Mesendoderm (in vitro differentiated cells): ENCODE measurements at regions not wholly inside any gene's neighbourhood (a gene's known extent, or its start where the extent isn't known, plus 50 kb on each side); places are given as distances from the start of the nearest gene placed in this dataset.

ENCODE experiments used
- DNase-seq: peaks from one replicate; pipeline ENCODE4 v3.0.0; 2013
- H2AK5ac ChIP-seq: 2 replicates; pipeline ENCODE4 v1.6.1; 2013; ENCODE audit warnings: low read length, inconsistent platforms
- H2BK120ac ChIP-seq: 2 replicates; pipeline ENCODE4 v1.6.1; 2013; ENCODE audit warnings: low read depth, mild to moderate bottlenecking, low read length, moderate library complexity, mixed read lengths
- H2BK15ac ChIP-seq: replicated peaks from 2 replicates; pipeline ENCODE4 v1.6.1; 2013; ENCODE audit warnings: low read depth, mild to moderate bottlenecking, moderate library complexity
- H2BK5ac ChIP-seq: 2 replicates; pipeline ENCODE4 v1.6.1; 2013; ENCODE audit warnings: low read length, inconsistent platforms
- H3K18ac ChIP-seq: 2 replicates; pipeline ENCODE4 v1.6.1; 2013; ENCODE audit warnings: mild to moderate bottlenecking, low read length, mixed read lengths
- H3K23ac ChIP-seq: one replicate; pipeline ENCODE4 v1.6.1; 2013; ENCODE audit warnings: low read length
- H3K27ac ChIP-seq: 2 replicates; pipeline ENCODE4 v1.5.1; 2013; ENCODE audit warnings: low read depth, mild to moderate bottlenecking, inconsistent platforms, low read length, moderate library complexity
- H3K27me3 ChIP-seq: 2 replicates; pipeline ENCODE4 v1.6.1; 2013; ENCODE audit warnings: low read length, control low read depth, mild to moderate bottlenecking, inconsistent platforms; ENCODE audit not compliant: insufficient read depth, poor library complexity
- H3K36me3 ChIP-seq: 2 replicates; pipeline ENCODE4 v1.6.1; 2013; ENCODE audit warnings: low read length, inconsistent platforms; ENCODE audit not compliant: control insufficient read depth, insufficient read depth
- H3K4ac ChIP-seq: one replicate; pipeline ENCODE4 v1.6.1; 2013; ENCODE audit warnings: low read depth, mild to moderate bottlenecking, low read length, moderate library complexity
- H3K4me1 ChIP-seq: 2 replicates; pipeline ENCODE4 v1.6.1; 2013; ENCODE audit warnings: low read depth, low read length, inconsistent platforms; ENCODE audit not compliant: control insufficient read depth
- H3K4me2 ChIP-seq: 2 replicates; pipeline ENCODE4 v1.6.1; 2013; ENCODE audit warnings: low read length
- H3K4me3 ChIP-seq: 2 replicates; pipeline ENCODE4 v1.5.1; 2013; ENCODE audit warnings: mild to moderate bottlenecking, low read length
- H3K56ac ChIP-seq: one replicate; pipeline ENCODE4 v1.6.1; 2013; ENCODE audit warnings: low read length
- H3K79me1 ChIP-seq: 2 replicates; pipeline ENCODE4 v1.6.1; 2013; ENCODE audit warnings: low read length, inconsistent platforms
- H3K79me2 ChIP-seq: 2 replicates; pipeline ENCODE4 v1.6.1; 2013; ENCODE audit warnings: mild to moderate bottlenecking, low read length; ENCODE audit not compliant: control insufficient read depth, insufficient read depth
- H3K9ac ChIP-seq: 2 replicates; pipeline ENCODE4 v1.6.1; 2013; ENCODE audit warnings: low read length, inconsistent platforms
- H4K5ac ChIP-seq: one replicate; pipeline ENCODE4 v1.6.1; 2013; ENCODE audit warnings: low read length
- H4K8ac ChIP-seq: one replicate; pipeline ENCODE4 v1.6.1; 2013; ENCODE audit warnings: low read depth, mild to moderate bottlenecking, control low read depth, low read length, moderate library complexity
- WGBS: extraction: QIAGEN DNeasy Blood & Tissue Kit; methylation state at CpG from one replicate; pipeline ENCODE4 v1.1.7; 2013; ENCODE audit warnings: low lambda C conversion rate, missing lambda C conversion rate; ENCODE audit not compliant: insufficient coverage; ENCODE audit errors: extremely low coverage; 5-methylcytosine and 5-hydroxymethylcytosine counted together

GRCh38 chr11:92663539-92663938, 305.9 kb upstream of the MTNR1B start:
- no peaks in the 10 kb centered on the region for H3K79me2 ChIP-seq

GRCh38 chr11:92667486-92668152, 301.8 kb upstream of the MTNR1B start:
- Histone ChIP-seq H3K18ac (no peak overlapping the region), H4K5ac (no peak overlapping the region), H3K79me2 (no peaks in the 10 kb centered on the region), H3K4me2 (no peak overlapping the region), H2BK120ac (no peak overlapping the region), H4K8ac (no peak overlapping the region), H3K4me3 (no peak overlapping the region), H2BK15ac (no peak overlapping the region), H3K79me1 (no peaks in the 10 kb centered on the region), H3K9ac (no peak overlapping the region), H3K4ac (no peak overlapping the region), H2BK5ac (no peak overlapping the region), H3K27ac (no peak overlapping the region), H3K27me3 (no peaks in the 10 kb centered on the region), H3K36me3 (no peaks in the 10 kb centered on the region), H3K4me1 (no peaks in the 10 kb centered on the region), H2AK5ac (no peak overlapping the region), H3K56ac (no peak overlapping the region), H3K23ac (no peak overlapping the region)
- DNase-seq = peak; percentile 56
- no CpG with 5 or more reads among the region's 5 CpGs for WGBS

More at GRCh38 chr11:92663539-92663938, 305.9 kb upstream of the MTNR1B start:
- H3K4ac ChIP-seq = no peak overlapping the region
- H3K27ac ChIP-seq = no peak overlapping the region
- H3K18ac ChIP-seq = no peak overlapping the region
- no peaks in the 10 kb centered on the region for H3K79me1 ChIP-seq
- H3K27me3 ChIP-seq = no peaks in the 10 kb centered on the region
- no peak overlapping the region for H3K4me2 ChIP-seq
- H2AK5ac ChIP-seq = no peak overlapping the region
- H4K8ac ChIP-seq = no peak overlapping the region
- no peak overlapping the region for H3K4me3 ChIP-seq
- H2BK5ac ChIP-seq = no peak overlapping the region
- H3K36me3 ChIP-seq = no peaks in the 10 kb centered on the region
- no peak overlapping the region for H2BK15ac ChIP-seq
- WGBS = no CpG with 5 or more reads among the region's 2 CpGs
- H3K4me1 ChIP-seq = no peaks in the 10 kb centered on the region
- no peak overlapping the region for H4K5ac ChIP-seq
- DNase-seq = no peak
- H2BK120ac ChIP-seq = no peak overlapping the region
- H3K56ac ChIP-seq = no peak overlapping the region
- no peak overlapping the region for H3K23ac ChIP-seq
- H3K9ac ChIP-seq = no peak overlapping the region

GRCh38 chr11:92670308-92670890, 299.1 kb upstream of the MTNR1B start:
- H4K8ac ChIP-seq = peak overlapping the region; percentile 2
- H3K27me3 ChIP-seq = no peaks in the 10 kb centered on the region
- H3K56ac ChIP-seq = no peak overlapping the region
- H3K9ac ChIP-seq = no peak overlapping the region
- H2BK15ac ChIP-seq = no peak overlapping the region
- H3K27ac ChIP-seq = no peak overlapping the region
- no peaks in the 10 kb centered on the region for H3K79me2 ChIP-seq
- no peak overlapping the region for H3K4me3 ChIP-seq
- H2BK120ac ChIP-seq = no peak overlapping the region
- no peak overlapping the region for H2BK5ac ChIP-seq
- no peak overlapping the region for H3K23ac ChIP-seq
- H3K4me2 ChIP-seq = no peak overlapping the region
- H2AK5ac ChIP-seq = no peak overlapping the region
- H3K4ac ChIP-seq = no peak overlapping the region
- H3K36me3 ChIP-seq = no peaks in the 10 kb centered on the region
- no peak overlapping the region for H4K5ac ChIP-seq
- WGBS = no CpG with 5 or more reads among the region's 3 CpGs
- no peak for DNase-seq
- no peaks in the 10 kb centered on the region for H3K79me1 ChIP-seq
- H3K18ac ChIP-seq = no peak overlapping the region
- H3K4me1 ChIP-seq = no peaks in the 10 kb centered on the region

GRCh38 chr11:92671081-92671480, 298.4 kb upstream of the MTNR1B start:
- H3K79me2 ChIP-seq = no peaks in the 10 kb centered on the region
- no peaks in the 10 kb centered on the region for H3K4me1 ChIP-seq
- H2BK5ac ChIP-seq = no peak overlapping the region
- no peaks in the 10 kb centered on the region for H3K27me3 ChIP-seq
- H3K36me3 ChIP-seq = no peaks in the 10 kb centered on the region
- H3K56ac ChIP-seq = no peak overlapping the region
- no peak overlapping the region for H3K4ac ChIP-seq
- H3K4me3 ChIP-seq = no peak overlapping the region
- H3K9ac ChIP-seq = no peak overlapping the region
- no peak overlapping the region for H3K4me2 ChIP-seq
- H3K79me1 ChIP-seq = no peaks in the 10 kb centered on the region
- no peak overlapping the region for H2AK5ac ChIP-seq
- H4K8ac ChIP-seq = no peak overlapping the region
- H2BK15ac ChIP-seq = no peak overlapping the region
- no peak overlapping the region for H3K18ac ChIP-seq
- no peak overlapping the region for H4K5ac ChIP-seq
- no CpG with 5 or more reads among the region's 6 CpGs for WGBS
- H3K27ac ChIP-seq = no peak overlapping the region
- no peak overlapping the region for H2BK120ac ChIP-seq
- H3K23ac ChIP-seq = no peak overlapping the region
- DNase-seq = no peak

GRCh38 chr11:92675303-92675702, 294.1 kb upstream of the MTNR1B start:
- H2AK5ac ChIP-seq = no peak overlapping the region

GRCh38 chr11:92675810-92676209, 293.6 kb upstream of the MTNR1B start:
- H3K4me2 ChIP-seq = no peak overlapping the region
- H2AK5ac ChIP-seq = no peak overlapping the region
- H3K4me3 ChIP-seq = no peak overlapping the region
- H3K9ac ChIP-seq = no peak overlapping the region
- no peak overlapping the region for H3K27ac ChIP-seq
- H3K23ac ChIP-seq = no peak overlapping the region
- H4K5ac ChIP-seq = no peak overlapping the region
- no peak overlapping the region for H4K8ac ChIP-seq
- no CpG with 5 or more reads among the region's 3 CpGs for WGBS
- no peak overlapping the region for H3K4ac ChIP-seq
- H2BK120ac ChIP-seq = no peak overlapping the region
- H3K56ac ChIP-seq = no peak overlapping the region
- H3K79me2 ChIP-seq = no peaks in the 10 kb centered on the region
- no peaks in the 10 kb centered on the region for H3K79me1 ChIP-seq
- H3K18ac ChIP-seq = no peak overlapping the region
- DNase-seq = no peak
- H3K36me3 ChIP-seq = no peaks in the 10 kb centered on the region
- no peak overlapping the region for H2BK5ac ChIP-seq
- H2BK15ac ChIP-seq = no peak overlapping the region
- H3K4me1 ChIP-seq = no peaks in the 10 kb centered on the region
- no peaks in the 10 kb centered on the region for H3K27me3 ChIP-seq

More at GRCh38 chr11:92675303-92675702, 294.1 kb upstream of the MTNR1B start:
- H3K4me2 ChIP-seq = no peak overlapping the region
- H3K36me3 ChIP-seq = no peaks in the 10 kb centered on the region
- H3K4me1 ChIP-seq = no peaks in the 10 kb centered on the region
- no peak overlapping the region for H2BK120ac ChIP-seq
- DNase-seq = no peak
- no peak overlapping the region for H4K8ac ChIP-seq
- no peak overlapping the region for H3K27ac ChIP-seq
- WGBS = no CpG with 5 or more reads among the region's 1 CpG
- no peak overlapping the region for H2BK5ac ChIP-seq
- no peak overlapping the region for H3K56ac ChIP-seq
- H3K18ac ChIP-seq = no peak overlapping the region
- H2BK15ac ChIP-seq = no peak overlapping the region
- no peak overlapping the region for H3K9ac ChIP-seq
- H3K79me2 ChIP-seq = no peaks in the 10 kb centered on the region
- no peaks in the 10 kb centered on the region for H3K79me1 ChIP-seq
- no peak overlapping the region for H4K5ac ChIP-seq
- H3K4me3 ChIP-seq = no peak overlapping the region
- no peak overlapping the region for H3K4ac ChIP-seq
- H3K27me3 ChIP-seq = no peaks in the 10 kb centered on the region
- H3K23ac ChIP-seq = no peak overlapping the region
